ENCODE measurements at regions not wholly inside any gene's neighbourhood (a gene's known extent, or its start where the extent isn't known, plus 50 kb on each side); places are given as distances from the start of the nearest gene placed in this dataset.
"Not testable (repeated sequence)": the region's sequence is repeated elsewhere in the genome, so short reads cannot be mapped to it uniquely, and the experiment has no call there.

- no peak for DNase-seq (ENCODE audit: extremely low read depth in 1 of 11, low read depth in 9 of 11, low spot score in 4 of 11)
Observed at GRCh38 chr3:17905996-17906395, 163.6 kb upstream of the TBC1D5 start.

GRCh38 chr3:17901893-17902292, 159.5 kb upstream of the TBC1D5 start:
- DNase-seq (ENCODE audit: extremely low read depth in 1 of 11, low read depth in 9 of 11, low spot score in 4 of 11): no peak

DNA sequence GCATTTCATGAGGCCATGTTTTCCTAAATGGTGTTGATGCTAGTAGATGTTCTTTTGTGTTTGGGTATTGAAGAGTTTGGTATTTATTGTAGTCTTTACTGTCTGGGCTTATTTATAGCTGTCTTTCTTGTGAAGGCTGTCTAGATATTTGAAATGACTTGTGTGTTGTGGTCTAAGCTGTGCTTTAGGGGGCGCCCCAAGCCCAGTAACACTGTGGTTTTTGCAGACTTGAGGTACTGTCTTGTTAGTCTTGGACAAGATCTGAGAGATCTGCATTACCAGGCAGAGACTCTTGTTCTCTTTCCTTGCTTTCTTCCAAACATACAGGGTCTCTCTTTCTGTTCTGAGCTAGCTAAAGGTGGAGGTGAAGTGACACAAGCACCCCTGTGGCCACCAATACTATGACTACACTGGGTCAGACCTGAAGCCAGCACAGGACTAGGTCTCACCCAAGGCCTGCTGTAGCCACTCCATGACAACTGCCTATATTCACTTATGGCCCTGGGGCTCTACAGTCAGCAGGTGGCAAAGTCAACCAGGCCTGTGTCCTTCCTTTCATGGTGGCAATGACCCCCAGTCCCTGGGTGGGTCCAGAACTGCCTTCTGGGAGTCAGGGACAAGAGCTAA, 152.1 kb upstream of the TBC1D5 start:
- peak in 2 of 11 donors; percentile 3 to 4 for DNase-seq (ENCODE audit: extremely low read depth in 1 of 11, low read depth in 9 of 11, low spot score in 4 of 11)

DNA sequence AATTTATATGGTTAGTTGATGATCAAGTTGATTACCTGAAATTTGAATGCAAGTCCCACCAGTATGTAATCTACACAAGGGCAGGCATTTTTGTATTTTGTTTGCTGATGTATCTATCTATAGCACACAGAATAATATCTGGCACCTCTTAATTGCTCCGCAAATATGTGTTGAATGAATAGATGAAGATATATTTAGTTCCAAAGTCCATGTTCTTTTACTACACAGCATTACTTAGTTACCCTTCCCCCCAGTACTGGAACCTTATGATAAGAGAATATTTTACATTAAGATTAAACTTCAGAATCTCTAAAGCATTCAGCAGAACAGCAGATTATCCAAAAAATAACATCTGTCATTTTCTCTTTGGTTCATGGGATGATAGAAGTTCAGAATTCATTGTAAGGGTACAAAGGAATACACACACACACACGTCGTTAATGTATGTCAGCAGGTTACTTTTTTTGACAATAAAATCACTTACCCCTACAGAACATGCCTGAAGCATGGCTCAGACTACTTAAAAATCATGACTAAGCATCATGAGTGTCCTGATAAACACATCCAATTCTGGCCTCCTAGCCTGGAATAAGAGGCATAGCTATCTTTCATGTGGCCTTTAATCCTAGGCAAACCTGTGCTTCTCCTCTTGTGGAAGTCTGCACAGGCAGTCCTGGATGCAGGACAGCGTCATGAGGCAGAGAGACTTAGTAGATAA, 148.9 kb upstream of the TBC1D5 start:
- DNase-seq (ENCODE audit: extremely low read depth in 1 of 11, low read depth in 9 of 11, low spot score in 4 of 11): no peak

DNA sequence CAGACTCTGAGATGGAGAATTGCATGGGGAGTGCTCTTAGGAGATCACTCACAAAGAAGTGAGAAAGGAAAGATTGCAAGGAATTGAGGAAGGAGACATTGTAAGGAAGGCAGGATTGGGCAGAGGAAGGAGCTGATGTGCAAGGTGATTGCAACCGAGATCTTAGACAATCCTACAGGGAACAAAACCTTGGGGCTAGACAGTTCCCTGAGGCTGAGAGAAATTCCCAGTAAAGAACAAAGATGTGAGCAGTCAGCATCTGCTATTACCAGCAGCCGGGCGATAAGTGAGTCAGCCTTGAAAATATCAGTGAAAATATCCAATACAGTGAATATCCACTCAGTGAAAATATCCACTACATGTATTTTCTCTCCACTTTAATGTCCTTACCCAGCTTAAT, 143.6 kb upstream of the TBC1D5 start:
- no peak for DNase-seq (ENCODE audit: extremely low read depth in 1 of 11, low read depth in 9 of 11, low spot score in 4 of 11)

GRCh38 chr3:17882981-17883380, 140.6 kb upstream of the TBC1D5 start:
- no peak for DNase-seq (ENCODE audit: extremely low read depth in 1 of 11, low read depth in 9 of 11, low spot score in 4 of 11)

- no peak for DNase-seq (ENCODE audit: extremely low read depth in 1 of 11, low read depth in 9 of 11, low spot score in 4 of 11)
Observed at GRCh38 chr3:17877299-17877698, 134.9 kb upstream of the TBC1D5 start.

DNA sequence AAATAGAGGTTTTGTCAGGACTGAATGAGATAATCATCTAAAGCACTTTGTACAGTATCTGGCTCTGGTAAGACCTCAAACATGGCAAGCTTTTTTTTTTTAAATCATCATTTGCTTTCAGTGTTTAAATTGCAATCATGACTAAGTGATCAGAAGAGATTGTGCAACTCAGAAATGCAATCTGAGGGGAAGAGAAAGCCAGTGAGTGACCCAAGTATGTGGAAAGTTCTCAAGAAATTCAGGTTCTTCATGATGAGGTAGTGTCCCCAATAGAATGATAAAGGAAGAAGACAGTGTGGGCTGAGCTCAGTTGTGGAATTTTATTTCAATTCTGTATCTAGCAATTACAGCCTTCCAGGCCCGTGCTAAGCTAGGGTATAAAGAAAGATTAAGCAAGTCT, 132.2 kb upstream of the TBC1D5 start:
- DNase-seq (ENCODE audit: extremely low read depth in 1 of 11, low read depth in 9 of 11, low spot score in 4 of 11): no peak

DNA sequence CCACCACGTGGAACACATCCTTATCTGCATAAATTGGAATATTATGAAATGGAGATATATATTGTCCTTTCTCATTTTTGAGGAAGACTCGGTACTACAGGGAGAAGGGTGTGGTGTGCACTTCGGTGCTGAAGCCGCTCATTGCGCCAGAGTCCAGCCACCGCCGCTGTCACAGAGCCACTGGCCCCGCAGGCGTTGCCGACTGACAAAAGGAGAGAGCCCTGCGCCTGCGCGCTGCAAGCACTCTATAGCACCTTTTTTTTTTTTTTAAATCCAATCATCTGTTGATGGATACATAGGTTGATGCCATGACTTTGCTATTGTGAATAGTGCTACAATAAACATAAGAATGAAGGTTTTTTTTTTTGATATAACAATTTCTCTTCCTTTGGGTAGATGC, 130.0 kb upstream of the TBC1D5 start:
- DNase-seq (ENCODE audit: extremely low read depth in 1 of 11, low read depth in 9 of 11, low spot score in 4 of 11): no peak

GRCh38 chr3:17865631-17866030, 123.2 kb upstream of the TBC1D5 start:
- DNase-seq (ENCODE audit: extremely low read depth in 1 of 11, low read depth in 9 of 11, low spot score in 4 of 11): peak in 2 of 11 donors; percentile 3 to 16

DNA sequence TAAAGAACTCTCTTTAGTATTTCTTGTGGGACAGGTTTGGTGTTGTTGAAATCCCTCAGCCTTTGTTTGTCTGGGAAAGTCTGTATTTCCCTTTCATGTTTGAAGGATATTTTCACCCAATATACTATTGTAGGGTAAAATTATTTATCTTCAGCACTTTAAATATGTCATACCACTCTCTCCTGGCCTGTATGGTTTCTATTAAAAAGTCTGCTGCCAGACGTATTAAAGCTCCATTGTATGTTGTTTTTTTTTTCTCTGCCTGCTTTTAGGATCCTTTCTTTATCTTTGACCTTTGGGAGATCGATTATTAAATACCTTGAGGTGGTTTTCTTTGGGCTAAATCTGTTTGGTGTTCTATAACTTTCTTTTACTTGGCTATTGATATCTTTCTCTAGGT, 119.0 kb upstream of the TBC1D5 start:
- no peak for DNase-seq (ENCODE audit: extremely low read depth in 1 of 11, low read depth in 9 of 11, low spot score in 4 of 11)

- not testable (repeated sequence) for DNase-seq (ENCODE audit: extremely low read depth in 1 of 11, low read depth in 9 of 11, low spot score in 4 of 11)
Observed at GRCh38 chr3:17860840-17861471, 118.5 kb upstream of the TBC1D5 start.

DNA sequence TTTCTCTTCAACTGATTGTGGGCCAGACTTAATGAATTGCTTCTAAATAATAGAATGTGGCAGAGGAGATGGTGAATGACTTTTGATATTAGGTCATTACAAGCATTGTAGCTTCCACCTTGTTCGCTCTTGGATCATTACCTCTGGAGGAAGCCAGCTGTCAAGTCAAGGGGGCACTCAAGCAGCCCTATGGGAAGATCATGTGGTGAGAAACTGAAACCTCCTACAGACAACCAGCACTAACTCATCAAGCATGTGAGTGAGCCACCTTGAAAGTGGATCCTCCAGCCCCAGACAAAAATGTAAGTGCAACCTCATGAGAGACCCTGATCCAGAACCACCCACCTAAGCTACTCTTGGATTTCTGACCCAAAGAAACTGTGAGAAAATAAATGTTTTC, 109.8 kb upstream of the TBC1D5 start:
- peak in 1 of 11 donors; percentile 39 for DNase-seq (ENCODE audit: extremely low read depth in 1 of 11, low read depth in 9 of 11, low spot score in 4 of 11)

- no peak for DNase-seq (ENCODE audit: extremely low read depth in 1 of 11, low read depth in 9 of 11, low spot score in 4 of 11)
Observed at GRCh38 chr3:17850448-17850847, 108.0 kb upstream of the TBC1D5 start.

DNA sequence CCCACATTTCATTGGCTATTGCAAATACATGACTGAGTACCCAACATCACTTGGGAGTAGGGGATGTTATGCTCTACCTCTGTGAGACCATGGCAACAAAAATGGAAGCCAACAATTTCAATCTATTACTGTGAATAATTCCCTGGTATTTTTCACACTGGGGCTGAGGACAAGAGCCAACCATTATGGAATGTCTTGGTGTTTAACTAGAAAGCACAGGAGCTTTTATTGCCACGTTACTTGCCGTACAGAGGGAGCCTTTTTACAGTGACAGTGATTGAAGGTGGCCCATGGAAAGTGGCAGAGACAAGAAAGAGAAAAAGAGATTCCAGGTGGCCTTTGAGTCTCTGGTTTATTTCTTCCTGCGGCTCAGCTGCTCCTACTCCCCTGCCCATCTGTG, 105.7 kb upstream of the TBC1D5 start:
- DNase-seq (ENCODE audit: extremely low read depth in 1 of 11, low read depth in 9 of 11, low spot score in 4 of 11): no peak

GRCh38 chr3:17847156-17847555, 104.7 kb upstream of the TBC1D5 start:
- no peak for DNase-seq (ENCODE audit: extremely low read depth in 1 of 11, low read depth in 9 of 11, low spot score in 4 of 11)

DNA sequence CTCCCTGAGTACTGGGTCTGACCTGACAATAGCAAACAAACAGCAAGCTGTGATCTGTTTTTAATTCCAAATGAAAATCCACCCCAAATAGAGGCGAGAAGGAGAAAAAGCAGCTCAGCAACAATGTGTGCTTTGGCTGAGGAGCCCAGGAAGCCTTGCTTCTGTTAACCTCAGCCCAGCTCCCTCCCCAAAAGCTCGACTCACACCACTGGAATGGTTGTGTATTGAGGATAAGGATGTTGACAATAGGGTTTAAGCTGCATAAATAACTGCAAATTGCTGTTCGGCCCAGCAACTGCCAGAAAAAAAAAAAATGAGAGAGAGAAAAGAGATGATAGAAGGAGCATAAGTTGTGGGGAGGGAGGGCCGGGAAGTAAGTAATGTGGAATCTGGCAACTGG, 104.0 kb upstream of the TBC1D5 start:
- DNase-seq (ENCODE audit: extremely low read depth in 1 of 11, low read depth in 9 of 11, low spot score in 4 of 11): no peak

- DNase-seq (ENCODE audit: extremely low read depth in 1 of 11, low read depth in 9 of 11, low spot score in 4 of 11): no peak
Observed at GRCh38 chr3:17845026-17845812, 102.8 kb upstream of the TBC1D5 start.

DNA sequence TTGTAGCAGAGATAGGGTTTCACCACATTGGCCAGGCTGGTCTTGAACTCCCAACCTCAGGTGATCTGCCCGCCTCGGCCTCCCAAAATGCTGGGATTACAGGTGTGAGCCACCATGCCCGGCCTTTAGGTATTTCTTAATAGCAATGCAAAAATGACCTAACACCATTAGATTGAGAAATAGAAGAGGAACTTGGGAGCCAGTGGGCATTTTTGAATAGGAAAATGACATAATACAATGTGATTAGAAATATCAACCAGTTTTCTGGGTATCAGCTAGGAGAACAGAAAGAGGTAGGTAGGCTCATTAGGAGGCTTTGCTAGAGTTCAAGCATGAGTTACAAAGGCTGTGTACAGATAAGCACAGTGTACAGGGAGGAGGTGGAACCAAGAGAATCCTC, 101.8 kb upstream of the TBC1D5 start:
- no peak for DNase-seq (ENCODE audit: extremely low read depth in 1 of 11, low read depth in 9 of 11, low spot score in 4 of 11)
